ENCODE measurements at regions not wholly inside any gene's neighbourhood (a gene's known extent, or its start where the extent isn't known, plus 50 kb on each side); places are given as distances from the start of the nearest gene placed in this dataset.

DNA sequence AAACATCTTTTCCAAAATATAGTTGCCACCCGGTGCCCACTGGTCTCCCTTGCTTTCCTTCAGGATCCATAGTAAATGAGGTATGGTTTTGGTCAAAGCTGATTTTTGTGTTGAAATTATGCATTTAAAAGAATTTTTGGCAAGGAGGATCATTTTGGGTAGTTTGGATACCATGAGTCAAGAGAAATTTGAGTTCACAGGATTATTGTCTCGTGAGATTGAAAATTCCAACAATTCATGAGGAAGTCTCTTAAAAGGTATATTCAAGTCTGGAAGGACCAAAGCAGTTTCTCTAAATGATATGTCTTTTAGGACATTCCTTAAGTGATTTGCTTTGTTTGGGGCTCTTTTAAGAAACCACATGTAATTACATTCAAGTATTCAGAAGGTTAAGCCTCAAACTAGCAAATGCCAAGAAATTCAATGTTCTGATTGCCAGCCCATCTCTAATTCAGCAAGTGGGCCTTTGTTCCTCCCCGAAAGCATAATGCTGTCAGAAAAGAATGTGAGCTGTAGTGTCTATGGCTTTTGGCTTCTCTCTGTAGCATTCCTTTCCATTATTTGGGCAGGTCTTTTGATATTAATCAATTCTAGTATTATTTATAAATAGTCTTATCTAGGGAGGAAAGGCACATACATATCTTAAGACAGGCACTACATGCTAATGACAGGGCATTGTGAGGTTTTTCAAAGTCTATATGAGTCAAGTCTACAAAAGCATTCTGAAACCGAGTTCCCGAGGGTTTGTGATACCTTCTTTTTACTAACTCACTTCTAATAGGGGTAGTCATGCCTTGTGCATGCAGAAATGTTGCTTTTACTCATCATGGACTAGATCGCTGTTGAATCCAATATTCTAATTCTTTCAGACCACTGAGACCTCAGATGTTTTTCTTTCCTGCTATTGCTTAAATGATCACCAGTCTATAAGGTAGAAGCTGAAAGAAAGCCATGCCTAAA is 453.9 kb downstream of the ENC1 start:
- H3K4me3 ChIP-seq (replicated peaks; ENCODE audit: low read depth, low read length): no peak overlapping the region
- no peak for DNase-seq (ENCODE audit: low read depth)
- TF ChIP-seq, protein P1, sequence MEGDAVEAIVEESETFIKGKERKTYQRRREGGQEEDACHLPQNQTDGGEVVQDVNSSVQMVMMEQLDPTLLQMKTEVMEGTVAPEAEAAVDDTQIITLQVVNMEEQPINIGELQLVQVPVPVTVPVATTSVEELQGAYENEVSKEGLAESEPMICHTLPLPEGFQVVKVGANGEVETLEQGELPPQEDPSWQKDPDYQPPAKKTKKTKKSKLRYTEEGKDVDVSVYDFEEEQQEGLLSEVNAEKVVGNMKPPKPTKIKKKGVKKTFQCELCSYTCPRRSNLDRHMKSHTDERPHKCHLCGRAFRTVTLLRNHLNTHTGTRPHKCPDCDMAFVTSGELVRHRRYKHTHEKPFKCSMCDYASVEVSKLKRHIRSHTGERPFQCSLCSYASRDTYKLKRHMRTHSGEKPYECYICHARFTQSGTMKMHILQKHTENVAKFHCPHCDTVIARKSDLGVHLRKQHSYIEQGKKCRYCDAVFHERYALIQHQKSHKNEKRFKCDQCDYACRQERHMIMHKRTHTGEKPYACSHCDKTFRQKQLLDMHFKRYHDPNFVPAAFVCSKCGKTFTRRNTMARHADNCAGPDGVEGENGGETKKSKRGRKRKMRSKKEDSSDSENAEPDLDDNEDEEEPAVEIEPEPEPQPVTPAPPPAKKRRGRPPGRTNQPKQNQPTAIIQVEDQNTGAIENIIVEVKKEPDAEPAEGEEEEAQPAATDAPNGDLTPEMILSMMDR (IDR thresholded peaks at IDR 0.05; ENCODE audit: low read length, missing control alignments): no peak

DNA sequence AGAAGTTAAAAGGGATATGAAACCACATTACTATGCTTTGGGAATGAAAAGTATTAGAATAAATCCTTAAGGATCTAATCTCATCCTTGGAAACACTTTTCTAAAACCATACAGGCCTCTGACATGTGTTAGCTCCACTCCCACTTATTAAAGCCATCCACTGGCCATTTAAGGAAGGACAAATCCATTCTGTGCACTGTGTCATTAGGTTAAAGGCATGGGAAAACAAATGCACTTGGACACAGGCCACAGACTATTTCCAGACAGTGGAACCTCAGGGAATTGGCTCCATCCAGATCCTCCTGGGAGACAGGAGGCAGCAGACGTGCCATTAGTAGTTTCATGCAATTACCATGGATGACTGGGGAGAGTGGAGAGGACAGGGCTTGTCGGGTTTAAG is 454.9 kb downstream of the ENC1 start:
- TF ChIP-seq, protein P1 (IDR thresholded peaks at IDR 0.05; ENCODE audit: low read length, missing control alignments): no peak
- DNase-seq (ENCODE audit: low read depth): peak; percentile 23
- H3K4me3 ChIP-seq (replicated peaks; ENCODE audit: low read depth, low read length): no peak overlapping the region

DNA sequence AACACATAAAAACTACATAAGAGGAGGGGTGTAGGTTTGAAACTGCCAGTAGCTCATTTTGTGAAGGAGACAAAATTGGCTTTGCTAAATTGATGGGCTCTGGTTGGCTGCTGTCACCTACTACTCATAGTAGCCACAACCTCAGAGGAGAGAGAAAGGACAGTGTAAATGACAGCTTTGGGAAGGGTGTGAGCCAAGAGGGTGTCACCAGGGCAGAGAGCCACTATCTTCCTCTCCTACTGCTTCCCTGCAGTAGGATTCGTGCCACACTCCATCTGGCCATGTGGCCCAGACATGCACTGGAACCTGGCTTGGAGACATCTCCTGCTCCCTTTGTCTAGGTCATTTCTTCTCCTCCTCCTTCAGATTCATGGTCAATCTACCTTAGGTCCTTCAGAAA is 455.9 kb downstream of the ENC1 start:
- TF ChIP-seq, protein P1 (IDR thresholded peaks at IDR 0.05; ENCODE audit: low read length, missing control alignments): no peak
- no peak overlapping the region for H3K4me3 ChIP-seq (replicated peaks; ENCODE audit: low read depth, low read length)
- no peak for DNase-seq (ENCODE audit: low read depth)

DNA sequence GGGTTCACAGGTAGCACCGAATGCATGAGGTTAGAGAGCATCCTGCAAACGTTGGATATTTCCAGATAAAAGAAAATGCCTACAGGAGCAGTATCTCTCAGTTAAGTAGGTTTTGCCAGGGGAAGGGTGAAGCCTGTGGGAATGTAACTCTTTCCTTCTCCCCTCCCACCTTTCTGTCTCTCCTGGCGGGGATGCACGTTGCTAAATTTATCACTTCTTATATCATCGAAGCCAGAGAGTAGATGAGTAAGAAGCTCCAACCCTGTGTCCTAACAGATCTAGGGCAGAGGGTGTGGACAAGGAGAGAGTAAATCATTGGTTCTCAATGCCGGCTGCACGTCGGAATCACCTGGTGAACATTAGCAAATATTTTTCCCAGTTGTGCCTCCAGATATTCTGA is 457.5 kb downstream of the ENC1 start:
- no peak overlapping the region for H3K4me3 ChIP-seq (replicated peaks; ENCODE audit: low read depth, low read length)
- DNase-seq (ENCODE audit: low read depth): no peak
- TF ChIP-seq, protein P1 (IDR thresholded peaks at IDR 0.05; ENCODE audit: low read length, missing control alignments): no peak

DNA sequence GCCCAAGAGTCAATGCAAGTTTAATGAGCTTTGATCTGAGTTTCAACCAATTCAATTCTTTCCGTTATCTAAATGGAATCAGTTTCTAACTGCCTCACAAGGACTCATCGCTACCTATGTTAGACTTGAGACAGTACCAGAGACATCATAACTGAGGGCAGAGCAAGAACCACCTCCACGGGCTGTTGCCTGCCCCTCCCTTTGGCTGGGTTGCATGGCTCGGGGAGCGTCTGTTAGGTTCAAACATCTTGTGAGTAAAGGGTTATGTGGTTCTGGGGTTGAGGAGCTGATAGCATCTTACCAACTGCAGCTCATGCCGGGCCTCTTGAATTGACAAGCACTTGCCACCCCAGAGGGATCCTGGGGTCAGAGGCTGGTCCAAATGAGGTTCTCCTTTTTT is 457.9 kb downstream of the ENC1 start:
- TF ChIP-seq, protein P1 (IDR thresholded peaks at IDR 0.05; ENCODE audit: low read length, missing control alignments): no peak
- no peak for DNase-seq (ENCODE audit: low read depth)
- H3K4me3 ChIP-seq (replicated peaks; ENCODE audit: low read depth, low read length): no peak overlapping the region

DNA sequence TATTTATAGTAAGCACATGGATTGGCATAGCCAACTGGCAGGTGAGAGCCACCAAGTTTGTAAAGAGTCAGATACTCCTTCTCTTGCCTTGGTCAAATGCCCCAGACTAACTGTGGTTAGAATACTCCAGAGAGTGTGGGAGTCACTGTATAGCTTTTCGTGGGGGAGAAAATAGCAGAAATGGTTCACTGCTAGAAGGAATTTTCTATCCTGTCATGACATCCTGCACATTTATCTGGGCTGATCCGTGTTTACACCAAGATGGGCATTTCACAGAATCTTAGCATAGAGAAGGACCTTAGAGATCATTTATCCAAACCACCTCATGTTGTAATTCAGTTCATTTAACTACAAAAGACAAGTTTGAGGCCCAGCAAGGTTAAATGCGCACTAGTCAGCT is 460.8 kb downstream of the ENC1 start:
- DNase-seq (ENCODE audit: low read depth): peak; percentile 15
- H3K4me3 ChIP-seq (replicated peaks; ENCODE audit: low read depth, low read length): no peak overlapping the region
- TF ChIP-seq, protein P1 (IDR thresholded peaks at IDR 0.05; ENCODE audit: low read length, missing control alignments): no peak

DNA sequence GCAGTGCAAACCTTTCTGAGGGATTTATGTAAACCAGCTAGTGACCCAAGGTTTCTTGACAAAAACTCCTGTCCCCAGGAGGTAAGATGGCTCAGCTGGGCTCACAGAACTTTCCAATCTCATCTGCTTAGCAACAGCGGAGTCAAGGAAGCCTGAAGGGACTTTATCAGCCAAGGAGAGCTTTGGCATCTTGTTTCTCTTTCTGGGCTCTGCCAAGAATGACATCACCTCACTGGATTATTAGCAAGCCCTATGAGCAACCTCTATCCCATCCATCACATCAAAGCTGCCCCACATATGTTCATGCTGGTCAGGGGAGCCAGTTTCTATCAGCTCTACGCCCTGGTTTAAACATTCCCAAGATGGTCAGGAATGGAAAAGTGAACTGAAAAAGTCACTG is 461.3 kb downstream of the ENC1 start:
- TF ChIP-seq, protein P1 (IDR thresholded peaks at IDR 0.05; ENCODE audit: low read length, missing control alignments): no peak
- peak; percentile 80 for DNase-seq (ENCODE audit: low read depth)
- no peak overlapping the region for H3K4me3 ChIP-seq (replicated peaks; ENCODE audit: low read depth, low read length)
